ENCODE measurements at regions not wholly inside any gene's neighbourhood (a gene's known extent, or its start where the extent isn't known, plus 50 kb on each side); places are given as distances from the start of the nearest gene placed in this dataset.
"Not testable (repeated sequence)": the region's sequence is repeated elsewhere in the genome, so short reads cannot be mapped to it uniquely, and the experiment has no call there.

DNA sequence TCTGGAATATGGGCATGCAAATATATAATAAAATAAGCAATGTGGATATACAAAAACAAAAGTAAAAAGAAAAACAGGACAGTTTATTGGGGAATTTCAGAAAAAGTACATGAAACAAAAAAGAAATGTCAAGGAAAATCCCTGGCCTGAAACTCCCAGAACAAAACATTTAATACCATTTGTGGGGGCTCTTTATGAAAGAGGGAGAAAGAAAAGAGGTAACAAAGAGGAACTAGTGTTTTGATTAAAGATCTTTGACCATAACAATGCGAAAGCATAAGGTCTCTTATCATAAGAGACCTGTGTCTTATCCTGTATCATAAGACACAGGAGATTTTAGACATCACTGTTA, 88.6 kb upstream of the ARID1B start:
- DNase-seq = no peak

DNA sequence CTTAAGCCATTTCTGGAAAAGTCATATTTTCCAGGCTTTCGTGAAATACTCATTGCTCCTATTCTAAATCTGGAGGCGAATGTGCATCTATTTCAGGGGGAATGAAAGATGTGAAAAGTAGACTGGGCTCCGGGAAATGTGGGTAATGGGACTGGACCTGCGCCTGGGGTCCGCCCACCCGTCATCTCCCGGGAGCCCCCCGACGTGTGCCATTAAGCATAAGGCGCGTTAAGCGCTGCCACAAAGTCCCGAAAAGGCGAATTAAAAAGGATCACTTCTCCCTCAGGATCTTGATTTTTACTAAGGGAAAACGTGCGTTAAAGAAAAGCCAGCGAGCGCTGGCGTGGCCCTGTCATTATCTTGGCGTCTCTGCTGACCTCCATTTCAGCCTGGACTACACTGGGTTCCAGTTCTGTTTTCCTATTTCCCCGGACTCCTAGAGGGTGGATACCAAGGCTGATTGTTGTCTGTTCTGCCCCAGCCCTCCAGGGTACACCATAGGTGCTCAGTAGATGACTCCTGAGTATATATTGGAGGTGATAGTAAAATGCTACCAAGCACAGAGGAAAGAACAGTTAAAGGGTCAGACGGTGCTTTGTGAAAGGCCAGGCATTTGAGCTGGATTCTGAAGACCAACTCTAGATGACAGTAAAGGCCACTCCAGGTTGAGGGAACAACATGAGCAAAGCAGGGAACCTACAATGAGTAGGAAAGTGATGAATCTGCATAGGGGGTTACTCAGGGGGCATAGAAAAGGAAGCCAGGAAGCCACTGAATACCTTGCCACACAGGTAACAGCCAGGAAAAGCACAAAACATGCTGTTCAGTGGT, 89.2 kb upstream of the ARID1B start:
- DNase-seq = no peak

DNA sequence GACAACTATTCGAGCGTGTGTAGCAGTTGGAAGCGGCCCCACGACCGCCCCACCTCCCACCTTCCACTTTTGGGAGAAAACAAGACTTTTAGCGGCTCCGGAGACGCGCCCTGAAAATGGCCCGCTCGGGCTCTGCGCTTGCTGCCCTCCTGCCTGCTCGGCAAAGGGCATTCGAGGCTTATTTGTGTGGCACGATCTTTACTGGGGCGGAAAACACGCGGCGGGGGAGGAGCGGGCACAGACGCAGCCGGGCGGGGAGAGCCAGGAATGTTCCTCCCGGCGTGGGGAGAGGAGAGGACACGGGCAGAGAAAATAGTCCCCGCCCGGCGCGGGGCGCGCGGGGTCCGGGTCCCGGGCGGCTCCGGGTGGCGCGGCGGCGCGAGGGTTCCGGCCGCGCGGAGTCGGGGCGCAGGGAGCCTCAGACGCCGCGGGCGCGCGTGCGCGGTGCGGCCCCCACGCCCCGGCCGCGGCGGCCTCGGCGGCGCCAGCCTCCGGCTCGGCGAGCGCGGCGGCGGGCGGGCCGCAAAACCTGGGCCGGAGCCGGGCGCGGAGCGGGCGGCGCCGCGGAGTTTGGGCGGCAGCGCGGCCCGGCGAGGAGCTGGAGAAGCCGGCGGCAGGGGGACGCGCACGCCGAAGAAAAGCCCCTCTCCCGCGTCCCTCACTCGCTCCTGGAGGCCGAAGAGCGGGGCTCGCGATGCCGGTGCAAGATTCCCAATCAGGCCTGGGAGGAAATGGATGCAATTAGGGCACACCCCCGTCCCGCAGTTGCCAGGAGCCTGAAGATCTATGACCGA, 90.0 kb upstream of the ARID1B start:
- peak; percentile 92 for DNase-seq

DNA sequence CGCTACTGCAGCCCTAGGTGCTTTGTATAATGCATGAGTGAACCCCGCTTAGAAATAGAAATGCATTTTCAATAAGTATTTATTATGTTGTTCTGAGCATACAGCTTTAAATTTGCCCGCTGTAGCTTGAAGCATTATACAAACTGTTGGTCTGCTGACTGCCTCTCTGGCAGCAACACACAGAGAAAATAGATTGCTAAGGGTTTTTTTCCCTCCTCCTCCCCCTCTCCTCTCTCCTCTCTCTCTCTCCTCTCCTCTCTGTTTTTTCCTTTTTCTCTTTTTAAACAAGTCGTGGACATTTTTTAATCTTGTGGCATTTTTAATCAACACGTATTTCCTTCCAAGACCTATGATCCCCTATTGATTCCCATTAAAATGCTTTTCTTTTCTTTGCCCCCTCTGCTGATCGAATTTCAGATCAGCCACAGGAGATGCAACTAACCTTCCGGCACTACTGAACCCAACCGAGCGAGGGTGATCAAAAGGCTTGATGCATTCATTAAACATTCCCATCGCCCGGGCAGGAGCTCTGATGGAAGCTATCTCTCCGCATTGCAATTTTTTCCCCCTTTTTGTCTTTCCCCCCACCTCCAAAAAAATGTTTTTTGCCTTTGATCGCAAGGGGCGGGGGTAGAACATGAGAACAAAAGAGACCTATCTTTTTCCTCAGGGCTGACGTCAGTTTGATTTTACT, 90.7 kb upstream of the ARID1B start:
- DNase-seq = no peak

DNA sequence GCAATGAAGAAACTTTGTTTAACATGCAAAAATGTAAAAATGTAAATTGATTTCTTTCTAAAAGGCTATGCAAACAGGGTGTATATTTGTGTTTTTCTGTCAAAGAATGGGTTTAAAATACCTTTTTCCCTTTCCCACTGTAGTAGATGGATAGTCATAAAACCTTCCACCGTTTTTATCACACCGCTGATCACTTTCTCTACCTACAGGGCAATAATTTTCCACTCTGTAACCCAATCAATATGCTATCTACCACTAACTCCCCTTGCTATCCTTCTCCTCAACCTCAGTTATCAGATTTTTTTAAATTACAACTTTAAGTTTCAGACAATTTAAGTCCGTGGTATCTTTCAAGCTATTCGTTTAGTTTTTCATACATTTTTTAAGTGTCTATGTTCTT, 91.4 kb upstream of the ARID1B start:
- no peak for DNase-seq

DNA sequence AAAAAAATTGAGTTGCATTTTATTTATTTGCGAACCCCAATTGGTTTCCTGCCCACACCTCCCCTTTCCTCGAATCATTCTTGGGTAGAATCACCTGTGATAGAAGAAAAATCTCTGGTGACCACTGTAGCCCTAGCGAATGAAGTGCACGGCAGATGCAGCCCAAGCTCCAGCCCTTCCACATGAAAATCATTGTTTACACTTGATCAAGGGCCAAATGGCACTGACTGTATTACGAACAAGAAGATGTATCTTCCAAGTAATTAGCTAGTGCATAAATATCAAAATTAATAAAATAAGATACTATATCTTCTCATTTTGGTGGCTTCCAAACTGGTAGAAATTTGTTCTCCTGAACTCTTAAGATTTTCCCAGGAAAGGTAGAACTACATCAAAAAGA, 93.4 kb upstream of the ARID1B start:
- no peak for DNase-seq

DNA sequence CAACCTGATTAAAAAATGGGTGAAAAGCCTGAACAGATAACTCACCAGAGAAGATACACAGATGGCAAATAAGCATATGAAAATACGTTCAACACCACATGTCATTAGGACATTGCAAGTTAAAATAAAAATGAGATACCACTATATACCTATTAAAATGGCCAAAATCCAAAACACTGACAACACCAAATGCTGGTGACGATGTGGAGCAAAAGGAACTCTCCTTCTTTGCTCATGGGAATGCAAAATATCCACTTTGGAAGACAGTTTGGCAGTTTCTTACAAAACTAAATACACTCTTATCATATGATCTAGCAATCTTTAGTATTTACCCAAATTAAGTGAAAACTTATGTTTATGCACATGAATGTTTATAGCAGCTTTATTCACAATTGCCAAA, 100.5 kb upstream of the ARID1B start:
- no peak for DNase-seq

DNA sequence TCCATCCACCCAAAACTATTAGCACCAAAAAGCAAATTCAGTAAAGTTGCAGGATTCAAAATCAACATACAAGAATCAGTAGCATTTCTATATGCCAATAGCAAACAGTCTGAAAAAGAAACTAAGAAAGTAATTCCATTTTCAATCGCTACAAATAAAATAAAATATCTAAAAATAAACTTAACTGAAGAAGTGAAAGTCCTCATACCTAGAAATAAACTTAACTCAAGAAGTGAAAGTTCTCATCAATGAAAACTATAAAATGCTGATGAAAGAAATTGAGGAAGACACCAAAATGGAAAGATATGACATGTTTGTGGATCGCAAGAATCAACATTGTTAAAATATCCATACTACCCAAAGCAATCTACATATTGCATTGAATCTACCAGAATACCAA, 103.0 kb upstream of the ARID1B start:
- DNase-seq = no peak

DNA sequence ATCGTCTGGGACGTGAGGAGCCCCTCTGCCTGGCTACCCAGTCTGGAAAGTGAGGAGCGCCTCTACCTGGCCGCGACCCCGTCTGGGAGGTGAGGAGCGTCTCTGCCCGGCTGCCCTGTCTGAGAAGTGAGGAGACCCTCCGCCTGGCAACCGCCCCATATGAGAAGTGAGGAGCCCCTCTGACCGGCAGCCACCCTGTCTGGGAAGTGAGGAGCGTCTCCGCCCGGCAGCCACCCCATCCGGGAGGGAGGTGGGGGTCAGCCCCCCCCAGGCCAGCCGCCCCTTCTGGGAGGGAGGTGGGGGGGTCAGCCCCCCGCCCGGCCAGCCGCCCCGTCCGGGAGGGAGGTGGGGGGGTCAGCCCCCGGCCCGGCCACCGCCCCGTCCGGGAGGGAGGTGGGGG, 107.1 kb upstream of the ARID1B start:
- not testable (repeated sequence) for DNase-seq

DNA sequence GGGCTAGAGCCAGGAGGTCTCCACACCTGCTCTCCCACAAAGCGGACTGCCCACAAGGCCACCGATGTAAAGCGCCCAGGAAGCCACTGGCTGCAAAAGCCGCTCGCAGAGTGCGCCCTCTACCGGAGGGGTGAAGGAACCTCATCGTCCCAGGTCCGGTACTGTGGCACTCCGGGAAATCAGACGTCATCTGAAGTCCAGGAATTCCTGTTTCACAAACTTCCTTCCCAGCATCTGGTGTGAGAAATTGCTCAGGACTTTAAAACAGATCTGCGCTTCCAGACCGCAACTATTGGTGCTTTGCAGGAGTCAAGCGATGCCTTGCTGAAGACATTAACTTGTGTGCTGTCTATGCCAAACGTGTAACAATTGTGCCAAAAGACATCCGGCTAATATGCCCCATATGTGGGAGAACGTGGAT, 115.1 kb upstream of the ARID1B start:
- no peak for DNase-seq

DNA sequence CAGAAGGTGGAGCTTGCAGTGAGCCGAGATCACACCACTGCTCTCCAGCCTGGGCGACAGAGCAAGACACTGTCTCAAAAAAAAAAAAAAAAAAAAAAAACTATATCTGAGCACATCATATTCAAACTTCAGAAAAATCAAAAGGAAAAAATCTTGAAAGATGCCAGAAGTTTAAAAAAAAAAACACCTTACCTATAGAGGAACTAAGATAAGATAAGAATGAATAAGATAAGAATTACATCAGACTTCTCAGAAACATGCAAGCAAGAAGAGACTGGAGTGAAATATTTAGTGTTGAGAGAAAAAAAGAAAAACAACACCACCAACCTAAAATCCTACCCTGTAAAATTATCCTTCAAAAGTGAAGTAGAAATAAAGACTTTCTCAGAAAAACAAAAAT, 116.8 kb upstream of the ARID1B start:
- DNase-seq = no peak

DNA sequence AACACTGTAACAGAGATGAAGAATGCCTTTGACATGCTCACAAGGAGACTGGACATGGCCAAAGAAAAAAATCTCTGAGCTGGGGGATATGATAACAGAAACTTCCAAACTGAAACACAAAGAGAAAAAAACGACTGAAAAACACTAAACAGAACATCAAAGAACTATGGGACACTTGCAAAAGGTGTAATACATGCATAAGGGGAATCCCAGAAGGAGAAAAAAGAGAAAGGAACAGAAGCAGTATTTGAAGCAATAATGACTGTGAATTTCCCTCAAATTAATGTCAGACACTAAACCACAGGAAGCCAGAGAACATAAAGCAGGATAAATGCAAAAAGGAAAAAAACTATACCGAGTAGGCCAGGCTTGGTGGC, 117.4 kb upstream of the ARID1B start:
- no peak for DNase-seq

DNA sequence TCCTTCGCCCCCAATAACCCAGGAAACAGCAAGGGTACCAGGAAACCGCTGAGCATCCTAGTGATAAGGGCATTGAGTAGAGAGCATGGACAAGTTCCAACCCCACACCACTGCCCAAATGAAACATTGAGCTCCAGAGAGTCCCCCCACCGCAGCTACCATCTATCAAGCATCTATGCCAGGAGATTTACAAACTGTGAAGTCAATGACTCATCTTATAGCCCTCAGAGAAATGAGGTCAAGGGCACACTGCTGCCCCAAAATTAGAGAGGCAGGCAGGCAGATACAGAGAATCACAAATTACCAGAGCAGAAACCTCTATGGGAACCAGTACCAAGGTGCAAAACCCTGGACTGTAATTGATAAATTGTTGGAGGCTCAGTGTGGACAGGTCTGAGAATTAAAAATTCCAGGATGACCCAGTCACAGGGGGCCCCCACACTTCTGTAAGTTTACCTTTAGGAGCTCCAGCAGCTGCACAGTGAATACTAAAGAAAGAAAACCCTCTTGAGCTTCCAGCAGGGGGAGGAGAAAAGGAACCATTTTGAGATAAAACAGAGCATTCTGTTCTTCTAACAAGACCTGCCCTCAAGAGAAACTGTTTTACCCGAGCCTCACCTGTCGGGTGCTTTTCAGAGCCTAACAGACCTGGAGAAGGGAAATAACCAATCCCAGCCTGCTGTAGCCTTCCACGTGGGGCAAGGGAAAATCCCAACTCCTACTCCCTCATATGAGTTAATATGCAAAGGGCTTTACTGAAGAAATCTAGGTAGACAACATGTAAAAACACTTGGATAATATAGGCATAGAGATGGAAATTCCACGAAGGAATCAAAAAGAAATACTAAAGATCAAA, 118.0 kb upstream of the ARID1B start:
- DNase-seq = no peak

DNA sequence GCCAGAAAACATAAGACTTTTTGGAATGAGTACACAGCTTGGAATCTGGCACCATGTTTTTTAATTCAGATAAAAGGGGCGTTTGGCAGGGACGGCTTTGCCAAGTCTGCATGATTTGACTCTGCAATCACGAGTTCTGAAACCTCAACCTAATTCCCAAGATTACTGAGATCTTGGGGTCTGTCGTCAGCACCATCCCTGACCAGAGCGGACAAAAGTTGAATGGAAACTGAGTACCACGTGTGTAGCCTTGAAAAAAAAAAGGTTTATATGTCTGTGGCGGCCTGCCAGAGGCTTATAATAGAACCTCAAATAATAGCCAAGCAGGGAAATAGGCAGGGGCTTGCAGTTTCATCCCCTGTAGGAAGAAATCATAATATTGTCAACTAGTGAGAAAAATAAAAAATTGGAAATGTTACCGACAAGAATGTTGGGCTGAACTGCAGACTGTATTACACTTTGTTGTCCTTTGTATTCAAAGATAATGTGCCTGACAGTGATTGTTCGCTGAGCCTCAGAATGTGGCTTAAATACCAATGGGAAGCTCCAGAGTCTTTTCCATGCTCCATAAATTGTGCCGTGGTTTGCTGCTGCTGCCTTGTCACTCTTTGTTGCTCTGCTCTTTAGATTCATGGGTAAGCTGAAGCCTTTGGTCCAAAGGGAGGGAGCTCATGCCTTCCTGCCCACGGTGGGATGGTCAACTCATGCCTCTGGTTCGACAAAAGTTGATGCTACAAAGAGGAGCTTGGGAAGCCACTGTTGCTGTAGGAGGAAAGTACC, 118.8 kb upstream of the ARID1B start:
- DNase-seq = no peak

DNA sequence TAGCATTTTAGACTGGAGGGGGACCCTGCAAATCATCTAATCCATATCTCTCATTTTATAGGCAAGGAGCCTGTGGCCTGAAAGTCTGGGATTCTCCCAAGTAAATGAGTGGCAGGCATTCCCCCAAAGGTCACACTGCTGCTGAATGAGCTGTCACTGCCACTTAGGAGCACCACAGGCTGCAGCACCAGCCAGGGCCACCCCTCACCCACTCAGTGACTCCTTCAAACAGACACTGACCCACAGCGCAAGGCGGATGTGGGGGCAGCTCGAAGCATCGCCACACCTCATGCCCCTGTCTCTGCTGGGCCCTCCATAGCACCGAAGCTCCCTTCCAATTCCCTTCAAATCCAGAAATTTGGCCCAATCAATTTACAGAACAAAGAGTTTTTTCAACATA, 119.9 kb upstream of the ARID1B start:
- DNase-seq = no peak

DNA sequence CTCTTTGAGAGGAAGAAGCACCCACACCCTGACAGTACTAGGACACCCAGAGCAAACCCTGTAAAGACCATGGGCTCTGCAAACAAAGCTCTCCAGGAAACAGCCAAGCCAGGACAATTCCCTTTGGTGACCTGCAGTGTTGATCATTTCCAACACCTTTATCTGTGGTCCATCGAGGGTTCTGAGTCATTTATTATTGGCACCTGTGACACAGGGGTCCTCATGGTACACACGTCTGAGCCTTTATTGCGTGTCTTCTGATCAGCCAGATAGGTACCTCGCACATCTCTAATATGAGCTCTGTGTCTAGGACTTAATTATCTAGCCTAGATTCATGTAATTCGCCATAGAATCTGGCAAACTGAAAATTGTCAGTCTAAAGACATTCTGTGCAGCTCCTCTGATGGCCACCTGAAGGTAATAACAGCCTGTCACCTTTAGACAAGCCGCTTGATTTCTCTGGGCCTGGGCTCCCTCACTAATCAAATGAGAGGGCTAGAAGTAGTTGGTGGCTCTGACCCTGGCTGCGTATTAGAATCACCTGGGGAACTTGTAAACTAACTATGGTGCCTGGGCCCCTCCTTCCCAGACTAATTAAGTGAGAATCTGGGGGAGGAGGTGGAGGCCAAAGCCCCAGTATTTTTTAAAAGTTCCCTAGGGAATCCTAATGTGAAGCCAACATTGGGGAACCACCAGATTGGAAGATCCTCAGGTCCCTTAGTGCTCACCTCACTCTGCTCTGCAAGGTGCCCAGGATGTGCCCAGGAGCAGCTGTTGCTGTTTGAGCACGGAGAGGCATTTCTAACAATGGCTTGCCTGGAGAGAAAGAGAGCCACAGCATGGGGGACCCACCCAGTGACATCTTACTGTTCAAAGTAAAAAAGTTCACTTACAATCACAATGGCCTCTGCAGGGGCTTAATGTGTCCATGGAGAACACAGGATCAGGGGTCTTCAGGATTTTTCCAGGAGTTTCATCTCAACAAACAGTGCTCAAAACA, 122.0 kb upstream of the ARID1B start:
- no peak for DNase-seq

DNA sequence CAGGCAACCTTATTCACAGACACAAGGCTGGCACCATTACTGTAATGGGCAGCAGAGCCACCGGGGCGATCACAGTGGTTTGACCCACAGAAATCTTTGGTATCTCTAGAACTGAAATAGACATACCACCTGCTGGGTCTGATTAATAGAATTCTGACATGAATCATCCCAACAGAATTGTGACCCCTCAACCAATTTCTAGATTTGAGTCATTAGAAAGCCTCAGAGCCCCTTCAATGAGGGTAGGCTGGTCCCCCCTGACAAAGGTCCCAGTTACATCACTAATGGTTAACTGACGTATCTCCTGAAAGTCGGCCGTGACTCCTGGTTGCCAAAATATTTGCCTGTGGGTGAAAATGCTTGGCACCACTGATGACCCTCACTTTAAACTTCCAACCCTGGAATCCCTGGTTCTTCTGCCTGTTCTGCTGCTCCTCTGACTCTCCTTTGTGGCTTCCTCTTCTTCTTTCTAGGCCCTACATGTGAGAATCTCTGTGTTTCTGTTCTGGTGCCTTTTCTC, 124.9 kb upstream of the ARID1B start:
- DNase-seq = no peak

DNA sequence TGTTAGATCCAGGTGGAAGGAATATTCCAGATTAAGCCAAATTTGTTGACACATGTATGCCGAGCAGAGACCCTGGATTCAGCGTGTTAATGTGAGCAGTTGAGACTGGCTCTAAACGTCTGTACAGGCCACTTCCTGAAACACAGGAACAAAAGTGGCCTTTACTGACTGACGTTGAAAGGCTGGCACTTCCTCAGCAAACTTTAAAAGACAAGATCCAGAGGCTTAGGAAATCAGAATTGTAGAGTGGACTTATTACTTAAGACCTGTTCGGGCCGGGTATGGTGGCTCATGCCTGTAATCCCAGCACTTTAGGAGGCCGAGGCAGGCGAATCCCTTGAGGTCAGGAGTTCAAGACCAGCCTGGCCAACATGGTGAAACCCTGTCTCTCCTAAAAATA, 125.7 kb upstream of the ARID1B start:
- no peak for DNase-seq

DNA sequence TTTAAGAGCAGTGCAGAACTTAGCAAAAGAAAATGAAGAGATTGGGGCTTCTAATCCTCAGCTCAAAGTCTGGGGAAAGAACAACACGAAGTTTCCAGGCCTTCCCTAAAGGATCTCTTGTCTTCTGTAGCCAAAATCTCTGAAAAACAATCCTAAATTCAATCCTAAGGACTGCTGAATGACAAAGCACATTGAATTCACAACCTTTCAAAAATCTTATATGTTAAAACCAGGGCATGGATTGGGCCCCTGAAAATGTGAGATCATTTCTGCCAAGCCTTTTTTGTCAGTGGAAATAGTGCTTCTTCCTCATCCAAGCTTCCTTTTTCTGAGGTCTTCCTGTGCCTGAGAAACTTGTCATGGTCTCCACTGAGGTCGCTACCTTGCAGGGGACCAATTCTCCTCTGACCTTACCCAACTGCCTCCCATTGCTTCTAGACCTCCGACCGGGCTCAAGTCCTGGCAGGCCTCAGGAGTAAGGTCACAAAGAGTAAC, 126.2 kb upstream of the ARID1B start:
- no peak for DNase-seq

DNA sequence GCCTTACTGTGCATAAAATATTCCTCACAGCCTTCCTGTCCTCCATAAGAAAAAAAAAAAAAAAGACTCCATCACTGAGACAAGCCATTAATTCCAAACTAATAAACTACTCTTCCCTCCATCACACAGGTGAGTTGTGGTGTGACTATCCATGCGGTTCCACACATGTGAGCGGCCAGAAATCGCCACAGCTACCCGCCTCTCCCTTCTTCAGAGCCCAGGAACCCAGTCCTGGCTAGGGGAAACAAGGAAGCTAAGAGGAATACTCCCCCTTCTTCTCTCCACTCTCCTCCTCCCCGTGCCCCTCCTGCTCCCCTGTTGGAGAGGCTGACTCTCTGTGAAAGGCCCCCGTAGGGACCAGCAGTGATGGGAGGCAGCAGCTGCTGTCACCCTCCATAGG, 128.6 kb upstream of the ARID1B start:
- DNase-seq = no peak

Measured in occipital lobe (tissue), 1 donor.